NCI-H2196 treated with DMSO at 0.1 percent for 48 hours (cell line): ENCODE measurements at regions not wholly inside any gene's neighbourhood (a gene's known extent, or its start where the extent isn't known, plus 50 kb on each side); places are given as distances from the start of the nearest gene placed in this dataset.
"Not testable (repeated sequence)": the region's sequence is repeated elsewhere in the genome, so short reads cannot be mapped to it uniquely, and the experiment has no call there.

ENCODE experiments used
- DNase-seq: peaks from one replicate; lab custom pipeline; 2025; ENCODE audit not compliant: unreplicated experiment; lab: John Stamatoyannopoulos, UW

DNA sequence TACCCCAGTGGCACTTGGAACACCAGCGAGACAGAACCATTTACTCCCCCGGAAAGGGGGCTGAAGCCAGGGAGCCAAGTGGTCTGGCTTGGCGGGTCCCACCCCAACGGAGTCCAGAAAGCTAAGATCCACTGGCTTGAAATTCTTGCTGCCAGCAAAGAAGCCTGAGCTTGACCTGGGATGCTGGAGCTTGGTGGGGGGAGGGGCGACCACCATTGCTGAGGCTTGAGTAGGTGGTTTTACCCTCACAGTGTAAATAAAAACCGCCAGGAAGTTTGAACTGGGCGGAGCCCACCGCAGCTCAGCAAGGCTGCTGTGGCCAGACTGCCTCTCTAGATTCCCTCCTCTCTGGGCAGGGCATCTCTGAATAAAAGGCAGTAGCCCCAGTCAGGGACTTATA, 62.8 kb downstream of the RPS24 start:
- not testable (repeated sequence) for DNase-seq

GRCh38 chr10:78102593-78102992, 68.9 kb downstream of the RPS24 start:
- DNase-seq, result not testable (repeated sequence)

DNA sequence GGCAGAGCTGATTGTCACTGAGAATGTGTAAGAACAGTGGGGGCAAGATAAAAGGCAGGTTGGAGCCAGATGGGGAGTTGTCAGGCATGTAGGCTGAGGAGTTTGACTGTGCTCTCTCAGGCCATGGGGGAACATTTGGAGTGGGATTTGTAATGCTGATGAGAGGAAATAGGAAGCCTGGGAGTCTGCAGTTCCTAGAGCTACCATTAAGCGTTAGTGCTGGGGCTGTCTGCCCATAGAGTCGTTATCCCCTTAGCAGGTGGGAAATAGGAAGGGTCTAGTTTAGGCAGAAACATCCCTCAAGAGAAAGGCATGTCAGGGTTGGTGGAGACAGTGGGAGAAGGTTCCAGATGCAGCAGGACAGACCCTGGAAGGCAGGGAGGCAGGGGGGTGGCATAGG, 75.5 kb downstream of the RPS24 start:
- no peak for DNase-seq

DNA sequence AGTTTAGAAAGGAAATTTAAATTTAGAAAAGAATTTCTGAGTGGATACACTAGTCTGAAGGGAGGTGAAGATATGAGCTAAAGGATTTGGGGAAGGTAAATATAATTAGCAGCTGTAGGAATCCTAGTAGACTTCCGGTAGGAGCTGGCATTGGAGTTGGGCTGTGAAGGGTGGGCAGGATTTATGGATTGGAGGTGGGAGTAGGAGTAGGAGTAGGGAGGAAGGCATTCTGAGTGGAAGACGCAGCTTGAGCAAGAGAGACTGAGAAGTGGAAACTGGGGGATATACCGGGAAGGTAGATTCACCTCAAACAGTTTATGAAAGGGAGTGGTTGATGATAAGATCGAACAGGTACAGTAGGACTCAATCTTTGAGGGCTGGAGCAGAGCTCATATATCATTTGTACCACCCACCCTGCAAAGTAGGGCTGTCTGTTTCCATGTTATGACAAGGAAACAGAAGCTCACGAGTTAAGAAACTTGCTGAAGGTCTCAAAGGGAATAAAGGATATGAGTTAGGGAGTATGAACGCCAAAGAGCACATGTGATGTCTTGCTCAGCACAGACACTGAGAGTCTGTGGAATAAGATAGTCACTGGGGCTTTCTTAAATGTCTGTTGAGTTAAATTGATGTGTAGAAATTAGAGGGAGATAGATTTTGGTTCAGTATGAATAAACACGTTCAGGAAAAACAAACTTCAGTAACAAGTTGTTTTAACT, 81.6 kb downstream of the RPS24 start:
- DNase-seq, result no peak

- no peak for DNase-seq
These were observed 82.7 kb downstream of the RPS24 start for GRCh38 chr10:78116361-78116760.

GRCh38 chr10:78118591-78118990, 84.9 kb downstream of the RPS24 start:
- DNase-seq, result no peak

- no peak for DNase-seq
These were observed 88.1 kb downstream of the RPS24 start for GRCh38 chr10:78121801-78122200.

- no peak for DNase-seq
These were observed 90.5 kb downstream of the RPS24 start for GRCh38 chr10:78124167-78124566.

- DNase-seq, result no peak
These were observed 95.5 kb downstream of the RPS24 start for GRCh38 chr10:78129211-78129610.

DNA sequence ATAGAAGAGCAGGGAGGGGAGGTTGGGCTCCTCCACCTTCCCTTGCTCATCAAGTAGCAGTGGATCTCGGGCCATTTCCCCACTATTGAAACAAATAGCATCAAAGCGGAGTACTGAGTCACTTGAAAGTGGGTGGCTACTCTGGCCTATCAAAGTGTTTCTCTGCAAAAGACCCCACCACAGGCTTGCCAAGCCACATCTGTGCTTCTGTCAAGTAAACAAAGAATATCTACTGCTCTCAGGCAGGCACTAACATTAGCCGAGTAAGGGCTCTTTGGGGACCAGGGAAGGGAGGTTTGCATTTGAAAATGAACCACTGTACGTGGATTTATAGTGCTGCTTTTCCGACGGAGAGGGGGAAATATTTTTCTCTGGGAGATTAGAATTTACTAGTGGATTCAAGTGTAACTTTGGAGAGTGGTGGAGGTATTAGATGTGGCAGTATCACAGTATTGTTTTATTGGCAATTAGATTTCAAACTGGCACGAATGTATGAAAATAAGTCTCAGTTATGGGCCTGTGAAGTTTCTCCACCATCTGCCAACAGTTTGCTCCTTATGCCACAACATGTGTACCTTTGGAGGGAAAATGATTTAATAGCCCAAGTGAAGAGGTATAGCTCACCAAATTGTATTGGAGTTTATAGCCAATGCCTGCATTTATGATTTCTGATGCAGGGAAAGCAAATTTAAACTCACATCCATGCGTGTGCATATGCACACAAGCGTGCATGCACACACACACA, 97.5 kb downstream of the RPS24 start:
- no peak for DNase-seq

DNA sequence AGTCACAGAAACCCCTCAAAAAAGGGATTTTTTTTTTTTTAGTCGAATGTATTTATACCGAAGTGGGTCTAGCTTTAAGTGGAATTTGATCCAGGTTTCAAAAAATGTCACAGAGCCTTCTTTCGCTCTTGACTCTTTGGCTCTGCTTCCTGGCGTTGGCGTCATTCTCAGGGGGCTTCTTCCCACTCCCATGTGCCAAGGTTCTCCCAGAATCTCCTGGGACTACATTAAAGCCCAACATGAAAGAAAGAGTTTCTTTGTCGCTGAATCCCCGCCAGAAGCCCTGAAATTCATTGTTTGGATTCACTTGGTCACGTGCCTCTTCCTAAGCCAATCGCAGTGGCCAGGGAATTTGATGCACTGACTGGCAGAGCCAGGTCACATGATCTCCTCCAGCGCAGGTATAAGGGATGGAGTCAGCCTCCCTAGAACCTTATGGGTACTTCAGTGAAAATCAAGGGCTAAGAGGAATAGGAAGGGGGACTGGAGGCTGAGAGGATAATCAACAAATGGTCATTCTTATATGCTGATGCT, 101.2 kb downstream of the RPS24 start:
- DNase-seq, result no peak

DNA sequence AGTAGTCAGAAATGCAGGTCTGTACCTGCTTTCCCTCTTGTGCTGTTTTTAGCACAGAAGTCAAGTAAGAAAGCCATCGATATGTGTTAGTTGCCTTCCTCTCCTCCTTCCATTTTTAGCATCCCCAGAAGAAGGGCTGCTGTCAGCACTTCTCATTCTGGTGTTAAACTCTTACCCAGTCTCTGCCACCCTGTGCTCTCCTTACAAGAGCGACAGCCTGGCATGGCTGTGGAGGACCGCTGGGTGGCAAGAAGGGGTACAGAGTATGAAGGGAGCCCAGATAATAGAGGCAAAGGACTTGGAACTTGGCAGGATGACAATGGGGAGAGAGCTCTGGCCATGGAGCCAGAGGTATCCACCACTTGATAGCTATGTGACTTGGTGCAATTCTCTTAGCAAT, 103.5 kb downstream of the RPS24 start:
- no peak for DNase-seq

GRCh38 chr10:78139341-78139740, 105.7 kb downstream of the RPS24 start:
- DNase-seq, result no peak

GRCh38 chr10:78140066-78140630, 106.5 kb downstream of the RPS24 start:
- DNase-seq, result no peak

DNA sequence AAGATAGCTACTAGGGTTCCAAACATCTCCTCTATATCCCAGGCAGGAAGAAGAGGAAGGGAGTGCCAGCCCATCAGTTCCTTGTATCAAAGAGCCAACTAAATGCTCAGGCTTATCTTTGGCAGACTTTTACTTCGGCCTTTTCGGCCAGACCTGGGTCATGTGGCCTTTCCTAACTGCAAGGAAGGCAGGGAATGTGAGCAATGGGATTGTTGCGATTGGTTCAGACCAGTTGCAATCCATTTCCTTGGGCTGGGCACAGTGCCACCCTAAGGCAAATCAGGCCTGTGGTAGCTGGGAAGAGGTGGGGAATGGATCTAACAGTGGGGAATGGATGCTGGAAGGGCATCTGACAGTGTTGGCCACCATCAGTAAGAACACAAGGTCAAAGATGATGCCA, 109.9 kb downstream of the RPS24 start:
- no peak for DNase-seq

- no peak for DNase-seq
These were observed 112.5 kb downstream of the RPS24 start for GRCh38 chr10:78146200-78146599.

- no peak for DNase-seq
These were observed 113.5 kb downstream of the RPS24 start for GRCh38 chr10:78147202-78147601.

DNA sequence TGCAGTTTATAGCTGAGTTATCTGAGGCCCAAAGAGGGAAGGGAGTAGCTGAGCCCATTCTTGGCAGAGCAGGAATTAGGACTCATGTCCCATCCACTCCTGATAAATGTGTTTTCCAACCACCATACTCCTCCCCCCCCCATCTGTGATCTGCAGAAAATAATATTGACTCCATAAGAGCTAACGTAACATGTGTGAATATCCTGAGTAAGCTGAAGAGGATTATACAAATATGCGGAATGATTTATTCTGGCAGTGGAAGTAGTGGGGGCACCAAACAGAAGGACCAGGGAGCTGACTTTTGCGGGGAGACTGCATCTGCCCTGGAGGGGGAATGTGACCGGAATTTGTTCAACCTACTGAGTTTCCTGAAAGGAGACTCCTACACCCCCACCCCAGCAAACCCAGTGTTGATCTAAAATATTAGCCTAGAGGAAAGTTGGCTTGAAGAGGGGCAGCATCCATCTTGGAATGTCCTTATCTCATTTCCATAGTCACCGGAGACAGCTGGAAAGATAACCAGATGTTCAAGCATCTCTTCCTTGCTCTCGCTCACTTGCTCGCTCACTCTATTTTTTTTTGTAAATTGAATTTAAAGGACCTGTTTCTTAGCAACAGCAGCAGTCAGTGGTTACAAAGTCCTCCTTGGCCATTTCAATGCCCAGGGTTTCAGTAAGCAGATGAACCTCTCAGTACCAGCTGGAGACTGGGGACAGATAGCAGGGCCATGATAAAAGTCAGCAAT, 114.7 kb downstream of the RPS24 start:
- no peak for DNase-seq

DNA sequence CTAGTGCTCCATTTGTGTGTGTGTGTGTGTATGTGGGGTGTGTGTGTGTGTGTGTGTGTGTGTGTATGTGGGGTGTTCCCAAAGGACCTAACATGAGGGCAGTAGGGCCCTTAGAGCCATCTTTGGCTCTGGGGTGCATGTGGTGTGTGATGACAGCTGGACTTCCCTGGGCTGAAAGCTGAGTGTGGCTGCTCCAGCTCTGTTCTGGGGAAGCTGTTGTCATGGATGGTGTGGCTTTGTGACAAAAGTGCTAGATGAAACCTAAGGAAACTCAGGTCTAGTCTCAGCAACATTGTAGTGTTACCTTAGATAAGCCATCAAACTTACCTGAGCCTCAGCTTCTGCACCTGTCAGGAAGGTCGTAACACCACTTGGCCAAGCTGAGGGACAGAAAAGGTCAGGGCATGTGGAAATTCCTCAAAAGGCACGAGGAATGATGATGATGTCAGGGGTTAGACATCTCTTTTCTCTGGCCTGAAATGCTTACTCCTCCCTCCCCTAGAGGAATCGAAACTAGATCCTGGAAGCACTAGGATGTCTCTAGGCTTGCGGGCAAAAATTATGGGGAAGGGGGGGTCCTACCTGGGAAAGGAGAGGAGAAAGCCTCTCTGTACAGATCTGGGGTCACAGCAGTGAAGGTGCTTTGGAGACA, 115.4 kb downstream of the RPS24 start:
- no peak for DNase-seq

DNA sequence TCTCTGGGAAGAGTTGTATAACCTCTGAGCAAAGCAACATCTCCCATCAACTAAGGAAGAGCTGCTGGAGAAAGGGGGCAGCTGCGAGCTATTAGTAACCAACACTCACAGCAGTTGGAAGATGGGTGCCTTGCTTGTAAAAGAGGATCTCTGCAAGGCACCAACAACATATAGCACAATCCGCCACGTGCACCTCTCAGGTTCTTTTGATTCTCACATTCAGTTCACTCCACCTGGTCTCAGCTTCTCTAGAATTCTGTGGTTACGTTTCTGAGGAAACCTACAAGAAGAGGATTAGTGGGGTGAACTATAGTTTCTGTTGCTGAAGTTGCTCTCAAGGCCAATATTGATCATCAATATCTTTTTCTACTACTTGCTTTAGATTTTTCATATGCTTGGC, 117.1 kb downstream of the RPS24 start:
- DNase-seq, result no peak

GRCh38 chr10:78155722-78156121, 122.1 kb downstream of the RPS24 start:
- no peak for DNase-seq
